Skeletal muscle tissue (tissue), 3 donors: ENCODE measurements at regions not wholly inside any gene's neighbourhood (a gene's known extent, or its start where the extent isn't known, plus 50 kb on each side); places are given as distances from the start of the nearest gene placed in this dataset.

Experiments
- H3K27ac ChIP-seq: one replicate; pipeline ENCODE4 v1.7.0; 2013; ENCODE audit warnings: mild to moderate bottlenecking, low read depth, low read length, inconsistent platforms
- H3K27me3 ChIP-seq, 3 donors: one replicate each; pipeline ENCODE4 v1.7.0; 2013; ENCODE audit warnings: low read length in 3 of 3; ENCODE audit not compliant: control insufficient read depth in 3 of 3, insufficient read depth in 3 of 3
- H3K36me3 ChIP-seq, 3 donors: one replicate each; pipeline ENCODE4 v1.7.0; 2013; ENCODE audit warnings: low read length in 3 of 3; ENCODE audit not compliant: control insufficient read depth in 3 of 3, insufficient read depth in 3 of 3
- H3K4me1 ChIP-seq, 3 donors: one replicate each; pipeline ENCODE4 v1.7.0; 2013; ENCODE audit warnings: low read length in 3 of 3, mild to moderate bottlenecking in 3 of 3; ENCODE audit not compliant: control insufficient read depth in 3 of 3, insufficient read depth in 3 of 3
- H3K4me3 ChIP-seq, 3 donors: one replicate each; pipeline ENCODE4 v1.7.0; 2013; ENCODE audit warnings: low read length in 3 of 3
- H3K9ac ChIP-seq, 3 donors: one replicate each; pipeline ENCODE4 v1.7.0; 2013; ENCODE audit warnings: low read length in 3 of 3, mild to moderate bottlenecking in 3 of 3, moderate library complexity in 2 of 3, low read depth in 1 of 3
- H3K9me3 ChIP-seq, 3 donors: one replicate each; pipeline ENCODE4 v1.7.0; 2013; ENCODE audit warnings: low read length in 3 of 3; ENCODE audit not compliant: control insufficient read depth in 3 of 3
- donor health status: Osteomylitis.

DNA sequence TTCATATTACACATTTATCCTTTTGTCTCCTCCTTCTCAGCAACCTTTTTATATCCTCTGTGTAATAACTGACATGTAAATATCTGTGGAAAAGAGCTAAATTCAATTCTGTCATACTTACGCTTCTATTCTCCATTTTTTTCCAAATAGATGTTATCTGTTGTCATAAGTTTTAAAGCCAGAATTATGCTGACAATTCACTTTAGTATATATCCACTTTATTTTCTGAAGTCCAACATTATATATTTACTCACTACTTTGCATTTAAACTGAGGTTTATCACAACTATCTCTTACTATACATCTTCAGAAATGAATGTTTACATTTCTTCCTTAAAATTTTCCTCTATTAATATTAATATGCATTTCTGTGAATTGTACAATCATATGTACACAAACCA lies 247.9 kb upstream of the PCDH10 start:
- H3K27ac ChIP-seq = no peak overlapping the region
- H3K9ac ChIP-seq = no peak overlapping the region
- H3K9me3 ChIP-seq = no peaks in the 10 kb centered on the region
- no peaks in the 10 kb centered on the region for H3K4me1 ChIP-seq
- no peak overlapping the region for H3K4me3 ChIP-seq
- no peaks in the 10 kb centered on the region for H3K36me3 ChIP-seq
- no peaks in the 10 kb centered on the region for H3K27me3 ChIP-seq

DNA sequence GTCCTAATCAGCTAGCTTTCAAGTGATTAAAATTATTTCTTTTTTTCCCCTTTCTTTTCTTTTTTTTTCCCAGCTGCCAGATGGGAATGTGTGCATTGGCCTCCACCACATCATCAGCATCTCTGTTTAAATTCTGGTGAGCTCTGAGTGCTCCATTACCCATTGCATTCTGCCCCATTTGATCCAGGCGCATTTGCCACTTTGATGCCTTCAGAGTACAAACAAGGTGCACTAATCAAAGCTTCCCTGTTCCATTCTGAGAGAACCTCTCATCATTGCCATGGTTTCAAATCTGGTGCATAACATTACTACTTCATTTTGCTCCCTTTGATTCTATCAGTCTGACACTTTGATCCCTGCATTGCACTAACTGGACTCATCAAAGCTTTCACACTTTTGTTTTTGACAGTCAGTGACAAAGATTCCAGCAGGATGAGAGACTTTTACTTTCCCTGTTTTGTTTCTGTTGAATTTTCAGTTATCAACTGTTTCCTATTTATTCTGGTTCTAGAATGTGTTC lies 238.8 kb upstream of the PCDH10 start:
- no peaks in the 10 kb centered on the region for H3K4me1 ChIP-seq
- H3K36me3 ChIP-seq = no peaks in the 10 kb centered on the region
- no peak overlapping the region for H3K9ac ChIP-seq
- no peaks in the 10 kb centered on the region for H3K27me3 ChIP-seq
- H3K4me3 ChIP-seq = no peak overlapping the region
- no peaks in the 10 kb centered on the region for H3K9me3 ChIP-seq
- H3K27ac ChIP-seq = no peak overlapping the region

DNA sequence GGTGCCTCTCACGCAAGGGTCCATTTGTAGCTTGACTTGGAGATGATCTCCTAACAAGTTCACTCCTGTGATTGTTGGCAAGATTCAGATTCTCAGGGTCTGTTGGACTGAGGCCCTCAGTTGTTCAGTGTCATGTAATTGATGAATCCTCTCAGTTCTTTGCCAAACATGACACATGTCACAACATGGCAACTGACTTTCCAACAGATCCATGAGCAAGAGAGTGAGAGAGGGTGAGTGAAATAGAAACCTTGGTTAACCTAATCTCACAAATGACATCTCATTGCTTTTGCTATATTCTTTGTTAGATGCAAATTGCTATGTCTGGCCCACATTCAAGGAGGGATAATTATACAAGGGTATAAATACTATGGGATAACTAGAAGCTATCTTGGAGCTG lies 231.0 kb upstream of the PCDH10 start:
- H3K4me3 ChIP-seq = no peak overlapping the region
- H3K27me3 ChIP-seq = peaks cover 0 to 3% (median 0%) of the 10 kb centered on the region in 3 donors
- no peaks in the 10 kb centered on the region for H3K4me1 ChIP-seq
- no peak overlapping the region for H3K9ac ChIP-seq
- H3K9me3 ChIP-seq = no peaks in the 10 kb centered on the region
- no peak overlapping the region for H3K27ac ChIP-seq
- no peaks in the 10 kb centered on the region for H3K36me3 ChIP-seq

DNA sequence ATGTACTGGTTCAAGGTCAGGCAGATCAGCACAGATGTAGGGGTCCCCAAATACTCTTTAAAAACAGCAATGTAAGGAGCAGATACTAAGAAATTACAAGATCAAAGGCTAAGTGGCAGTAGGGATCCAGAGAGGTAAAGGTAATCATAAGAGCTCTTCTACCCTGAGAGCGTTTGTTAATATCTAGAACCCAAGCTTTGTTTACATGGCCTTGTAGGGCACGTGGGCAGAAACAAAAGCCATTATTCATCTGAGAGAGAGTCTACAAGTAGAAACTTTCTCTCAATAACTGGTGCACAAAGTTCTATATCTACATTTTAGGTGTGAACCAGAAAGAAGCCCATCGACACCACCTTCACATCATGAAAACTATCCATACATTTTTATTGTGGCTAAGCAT lies 225.6 kb upstream of the PCDH10 start:
- H3K4me1 ChIP-seq = no peaks in the 10 kb centered on the region

DNA sequence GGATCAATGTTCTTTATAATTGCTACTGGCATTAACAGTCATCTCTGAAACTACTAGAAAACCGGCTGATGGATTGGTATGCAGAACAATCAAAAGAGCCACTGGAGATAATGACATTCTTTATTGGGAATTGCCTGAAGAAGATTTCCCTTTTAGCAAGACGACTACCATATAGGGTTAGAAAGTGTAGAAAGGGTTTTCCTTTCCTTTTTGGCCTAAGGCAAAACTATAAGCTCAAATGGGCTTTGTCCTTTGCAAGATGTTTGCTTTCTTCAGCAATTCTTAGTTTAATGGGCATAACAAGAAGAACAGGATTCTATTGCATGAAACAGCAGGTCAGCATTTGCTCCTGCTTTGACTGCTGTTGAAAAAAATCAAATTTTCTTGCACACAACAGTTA lies 214.2 kb upstream of the PCDH10 start:
- Histone ChIP-seq H3K4me1 (no peaks in the 10 kb centered on the region), H3K36me3 (no peaks in the 10 kb centered on the region), H3K27ac (no peak overlapping the region), H3K4me3 (no peak overlapping the region), H3K9ac (no peak overlapping the region), H3K9me3 (peaks cover 0 to 4% (median 0%) of the 10 kb centered on the region in 3 donors), H3K27me3 (no peaks in the 10 kb centered on the region)

More for the DNA sequence above, 225.6 kb upstream of the PCDH10 start:
- H3K4me3 ChIP-seq = no peak overlapping the region
- peaks cover 0 to 3% (median 0%) of the 10 kb centered on the region in 3 donors for H3K27me3 ChIP-seq
- H3K36me3 ChIP-seq = no peaks in the 10 kb centered on the region
- H3K9me3 ChIP-seq = no peaks in the 10 kb centered on the region
- H3K27ac ChIP-seq = no peak overlapping the region
- no peak overlapping the region for H3K9ac ChIP-seq

DNA sequence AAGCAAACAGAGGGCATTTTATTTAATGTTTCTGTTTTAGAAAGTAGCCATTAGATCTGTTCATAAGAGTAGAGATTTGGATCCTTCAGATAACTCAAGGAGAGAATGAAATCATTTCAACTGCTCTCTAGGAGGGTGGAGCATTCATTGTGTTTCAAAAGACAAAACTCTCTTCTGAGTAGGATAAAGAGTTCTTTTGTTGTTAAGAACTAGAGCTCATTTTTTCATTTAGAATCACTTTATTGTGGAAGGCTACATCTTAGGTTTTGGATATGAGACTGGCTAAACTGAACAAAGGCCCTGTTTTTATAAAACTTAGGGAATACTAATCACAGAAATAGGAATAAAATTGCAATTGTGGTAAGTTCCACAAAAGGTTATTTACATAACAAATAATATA lies 193.9 kb upstream of the PCDH10 start:
- no peak overlapping the region for H3K4me3 ChIP-seq
- H3K27me3 ChIP-seq = no peaks in the 10 kb centered on the region
- no peaks in the 10 kb centered on the region for H3K4me1 ChIP-seq
- no peak overlapping the region for H3K9ac ChIP-seq
- H3K27ac ChIP-seq = no peak overlapping the region
- no peaks in the 10 kb centered on the region for H3K9me3 ChIP-seq
- no peaks in the 10 kb centered on the region for H3K36me3 ChIP-seq

DNA sequence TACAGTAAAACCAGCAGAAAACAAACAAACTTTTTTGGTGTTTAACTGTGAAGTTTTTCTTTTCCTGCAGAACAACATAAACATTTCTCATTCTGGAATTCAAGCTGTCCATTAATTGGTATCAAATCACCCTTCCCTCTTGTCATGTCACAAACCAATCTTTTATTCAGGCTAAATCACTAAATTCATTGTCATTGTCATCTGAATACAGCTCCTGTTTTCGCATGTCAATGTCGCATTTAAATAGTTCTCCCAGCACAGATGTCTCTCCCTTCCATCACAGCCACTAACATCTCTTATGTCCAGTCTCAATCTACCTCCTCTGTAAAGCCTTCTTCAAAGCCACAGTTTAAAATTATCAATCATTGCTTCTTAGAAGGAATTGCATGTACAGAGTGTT lies 192.1 kb upstream of the PCDH10 start:
- no peak overlapping the region for H3K27ac ChIP-seq
- no peaks in the 10 kb centered on the region for H3K27me3 ChIP-seq
- no peaks in the 10 kb centered on the region for H3K4me1 ChIP-seq
- no peak overlapping the region for H3K9ac ChIP-seq
- no peaks in the 10 kb centered on the region for H3K36me3 ChIP-seq
- peaks cover 0 to 3% (median 0%) of the 10 kb centered on the region in 3 donors for H3K9me3 ChIP-seq
- no peak overlapping the region for H3K4me3 ChIP-seq

DNA sequence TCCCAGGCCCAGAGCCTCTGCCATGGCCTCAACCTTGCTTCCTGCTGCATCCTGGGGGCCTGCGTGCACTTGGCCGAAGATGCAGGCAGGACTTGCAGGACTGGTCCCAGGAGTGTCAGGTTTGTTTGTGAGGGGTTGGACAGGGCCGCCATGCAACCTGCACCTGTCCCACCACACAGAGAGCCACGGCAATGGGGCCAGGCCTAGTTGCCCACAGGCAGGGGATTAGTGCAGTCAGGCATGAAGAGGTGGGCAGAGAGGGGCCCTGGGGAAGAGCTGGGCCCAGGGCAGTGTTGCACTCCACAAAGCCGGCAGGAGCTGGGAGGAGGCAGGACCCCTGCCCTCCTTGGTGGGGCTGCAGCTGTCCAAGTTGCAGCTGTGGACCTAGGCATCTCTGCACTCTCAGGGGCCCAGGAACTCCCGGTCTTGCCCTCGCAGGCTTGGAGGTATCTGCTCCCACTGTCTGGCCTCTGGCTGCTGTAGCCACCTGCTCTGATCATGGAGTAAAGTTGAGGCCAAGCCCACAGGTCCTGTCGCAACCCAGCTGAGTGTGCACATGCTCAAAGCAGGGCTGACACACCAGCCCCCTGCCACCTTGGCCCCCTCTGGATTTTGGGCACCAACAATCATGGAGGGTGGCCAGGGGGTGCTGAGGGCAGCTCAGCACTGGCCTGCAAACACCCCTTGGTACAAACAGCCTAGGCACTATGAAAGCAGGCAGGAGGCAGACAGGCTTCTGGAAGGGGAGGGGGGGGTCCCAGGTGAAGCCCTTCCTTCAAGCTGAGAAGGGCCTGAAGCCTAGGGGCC lies 190.4 kb upstream of the PCDH10 start:
- H3K9me3 ChIP-seq = peaks cover 0 to 3% (median 0%) of the 10 kb centered on the region in 3 donors
- no peaks in the 10 kb centered on the region for H3K36me3 ChIP-seq
- no peaks in the 10 kb centered on the region for H3K27me3 ChIP-seq
- H3K9ac ChIP-seq = no peak overlapping the region
- no peaks in the 10 kb centered on the region for H3K4me1 ChIP-seq
- no peak overlapping the region for H3K4me3 ChIP-seq
- no peak overlapping the region for H3K27ac ChIP-seq

DNA sequence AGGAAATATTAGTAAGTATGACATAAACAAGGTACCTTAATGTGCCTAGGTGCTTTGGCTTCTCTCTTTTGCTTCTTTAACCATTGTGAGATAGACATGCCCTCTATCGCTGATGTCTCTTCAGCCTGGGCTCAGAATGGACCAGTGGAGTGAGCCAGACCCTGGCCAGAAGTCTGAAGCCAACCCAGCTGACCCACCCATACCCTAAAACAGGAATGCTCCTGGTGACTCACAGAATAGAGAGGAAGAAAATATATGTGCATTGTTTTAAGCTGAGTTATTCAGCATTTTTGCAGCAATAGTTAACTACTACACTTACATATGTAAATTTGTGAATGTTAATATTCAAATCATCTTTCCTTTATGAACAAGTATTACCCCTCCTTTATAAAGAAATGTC lies 167.5 kb upstream of the PCDH10 start:
- Histone ChIP-seq H3K4me1 (no peaks in the 10 kb centered on the region), H3K4me3 (no peak overlapping the region), H3K9ac (no peak overlapping the region), H3K27me3 (no peaks in the 10 kb centered on the region), H3K9me3 (no peaks in the 10 kb centered on the region), H3K27ac (no peak overlapping the region), H3K36me3 (no peaks in the 10 kb centered on the region)

DNA sequence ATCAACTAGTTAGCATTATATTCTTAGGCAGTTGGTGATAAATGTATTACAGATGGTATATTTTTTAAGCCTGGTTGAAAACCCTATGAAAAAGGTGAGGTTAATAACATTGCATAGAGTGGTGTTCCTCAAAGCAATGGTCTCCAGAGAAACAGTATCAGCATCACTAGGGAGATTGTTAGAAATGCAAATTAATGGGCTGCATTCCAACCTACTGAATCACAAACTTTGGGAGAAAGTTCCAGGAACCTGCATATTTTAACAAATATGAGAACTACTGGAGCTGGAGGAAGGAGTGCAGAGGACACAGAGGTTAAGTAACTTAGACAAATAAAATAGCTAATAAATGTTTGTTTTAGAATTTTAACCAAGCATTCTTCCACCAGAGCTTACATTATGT lies 166.9 kb upstream of the PCDH10 start:
- Histone ChIP-seq H3K27ac (no peak overlapping the region), H3K9ac (no peak overlapping the region), H3K4me3 (no peak overlapping the region), H3K36me3 (no peaks in the 10 kb centered on the region), H3K27me3 (no peaks in the 10 kb centered on the region), H3K4me1 (no peaks in the 10 kb centered on the region), H3K9me3 (no peaks in the 10 kb centered on the region)
